H1 (cell line): ENCODE measurements at regions not wholly inside any gene's neighbourhood (a gene's known extent, or its start where the extent isn't known, plus 50 kb on each side); places are given as distances from the start of the nearest gene placed in this dataset.

Experiments
- CTCF ChIA-PET: fragments of 300-600 bp; sonication (Branson Sonifier 250); formaldehyde crosslinking; loops from one replicate; lab custom pipeline; 2021; ENCODE audit not compliant: partially characterized antibody; lab: Charles Lee
- POLR2A ChIA-PET: fragments of 300-600 bp; sonication (Branson Sonifier 250); formaldehyde crosslinking; loops from one replicate; lab custom pipeline; 2021; ENCODE audit warnings: inconsistent platforms; ENCODE audit not compliant: partially characterized antibody; lab: Charles Lee
- DNase-seq, 2 experiments: peaks; one replicate each; pipeline versions ENCODE4 v3.0.0 to v3.0.0-alpha.2; 2010 to 2022; ENCODE audit warnings: low spot score in 2 of 2, low read depth in 1 of 2, mixed read lengths in 1 of 2
- FAIRE-seq: peaks from 2 replicates; lab custom pipeline; 2011; peaks lifted over from hg19 to GRCh38; lab: Jason Lieb, UNC
- H2AFZ ChIP-seq: 2 replicates; pipeline ENCODE4 v1.8.1; 2012; ENCODE audit warnings: low read length, inconsistent platforms
- H2AK5ac ChIP-seq: 2 replicates; pipeline ENCODE4 v1.6.1; 2013; ENCODE audit warnings: low read depth, low read length
- H2BK120ac ChIP-seq: replicated peaks from 2 replicates; pipeline ENCODE3; 2013; ENCODE audit warnings: low read depth, low read length, inconsistent platforms
- H2BK12ac ChIP-seq: 2 replicates; pipeline ENCODE4 v1.6.1; 2013; ENCODE audit warnings: low read depth, low read length
- H2BK15ac ChIP-seq: 2 replicates; pipeline ENCODE4 v1.6.1; 2013; ENCODE audit warnings: low read length
- H2BK20ac ChIP-seq: 2 replicates; pipeline ENCODE4 v1.6.1; 2013; ENCODE audit warnings: low read length
- H2BK5ac ChIP-seq: 2 replicates; pipeline ENCODE4 v1.6.1; 2013; ENCODE audit warnings: low read depth, low read length
- H3K14ac ChIP-seq: 2 replicates; pipeline ENCODE4 v1.6.1; 2013; ENCODE audit warnings: inconsistent platforms; ENCODE audit not compliant: insufficient read length
- H3K18ac ChIP-seq: 2 replicates; pipeline ENCODE4 v1.6.1; 2013; ENCODE audit warnings: low read length; ENCODE audit errors: extremely low read depth
- H3K23ac ChIP-seq: 2 replicates; pipeline ENCODE4 v1.6.1; 2013; ENCODE audit warnings: inconsistent platforms; ENCODE audit not compliant: insufficient read length
- H3K23me2 ChIP-seq: 2 replicates; pipeline ENCODE4 v1.6.1; 2013; ENCODE audit warnings: low read depth, low read length
- H3K27ac ChIP-seq: 2 replicates; pipeline ENCODE4 v1.6.1; 2011; ENCODE audit warnings: low read depth, low read length, inconsistent platforms
- H3K27me3 ChIP-seq, 4 experiments: replicated peaks in 1 of 4; 1 replicate in 1 of 4; 2 replicates in 3 of 4; pipeline versions ENCODE4 v1.6.1 to v1.8.1; 2011 to 2013; ENCODE audit warnings: low read length in 3 of 4, mild to moderate bottlenecking in 3 of 4, inconsistent platforms in 2 of 4, mixed read lengths in 2 of 4, moderate library complexity in 1 of 4; ENCODE audit not compliant: control insufficient read depth in 3 of 4, insufficient read depth in 3 of 4; ENCODE audit errors: extremely low read depth in 1 of 4
- H3K36me3 ChIP-seq, 4 experiments: 2 replicates each; pipeline versions ENCODE4 v1.6.1 to v1.8.1; 2011 to 2013; ENCODE audit warnings: mild to moderate bottlenecking in 4 of 4, low read length in 3 of 4, moderate library complexity in 2 of 4, control low read depth in 1 of 4, inconsistent platforms in 1 of 4; ENCODE audit not compliant: insufficient read depth in 4 of 4, control insufficient read depth in 2 of 4
- H3K4ac ChIP-seq: replicated peaks from 2 replicates; pipeline ENCODE3; 2013; ENCODE audit warnings: low read length, low read depth, mixed read lengths, inconsistent platforms; ENCODE audit not compliant: insufficient read length
- H3K4me1 ChIP-seq, 4 experiments: replicated peaks in 1 of 4; 1 replicate in 1 of 4; 2 replicates in 3 of 4; pipeline versions ENCODE4 v1.6.1 to v1.8.1; 2011 to 2013; ENCODE audit warnings: low read length in 3 of 4, inconsistent platforms in 2 of 4, mixed read lengths in 1 of 4; ENCODE audit not compliant: insufficient read depth in 4 of 4, control insufficient read depth in 3 of 4
- H3K4me2 ChIP-seq, 2 experiments: 2 replicates each; pipeline versions ENCODE4 v1.6.1 to v1.8.1; 2011 to 2013; ENCODE audit warnings: low read depth in 2 of 2, low read length in 2 of 2, control low read depth in 1 of 2, inconsistent platforms in 1 of 2, mild to moderate bottlenecking in 1 of 2; ENCODE audit not compliant: insufficient read depth in 1 of 2
- H3K4me3 ChIP-seq, 4 experiments: fragments of 200-600, 300-600 bp in 1 of 4; sonication (generic), shearing (Covaris generic), sonication (Bioruptor Twin) in 1 of 4; 2 replicates each; pipeline versions ENCODE4 v1.5.1 to v1.8.1; 2011 to 2016; ENCODE audit warnings: low read length in 4 of 4, low read depth in 3 of 4, control low read depth in 2 of 4, inconsistent platforms in 2 of 4, mild to moderate bottlenecking in 2 of 4, mixed read lengths in 1 of 4, moderate library complexity in 1 of 4; ENCODE audit not compliant: insufficient read depth in 2 of 4; ENCODE audit errors: extremely low read depth in 1 of 4
- H3K56ac ChIP-seq: replicated peaks from 2 replicates; pipeline ENCODE3; 2013; ENCODE audit warnings: low read depth, mild to moderate bottlenecking, mixed read lengths, low read length, inconsistent platforms; ENCODE audit not compliant: insufficient read length
- H3K79me1 ChIP-seq: 2 replicates; pipeline ENCODE4 v1.6.1; 2013; ENCODE audit warnings: low read depth, low read length, control low read depth
- H3K79me2 ChIP-seq, 2 experiments: 2 replicates each; pipeline versions ENCODE4 v1.6.1 to v1.8.1; 2012 to 2013; ENCODE audit warnings: low read length in 2 of 2, mild to moderate bottlenecking in 2 of 2, inconsistent platforms in 1 of 2; ENCODE audit not compliant: insufficient read depth in 2 of 2, control insufficient read depth in 1 of 2
- H3K9ac ChIP-seq, 4 experiments: replicated peaks in 1 of 4; 1 replicate in 1 of 4; 2 replicates in 3 of 4; pipeline versions ENCODE4 v1.6.1 to v1.8.1; 2011 to 2013; ENCODE audit warnings: low read depth in 3 of 4, low read length in 3 of 4, control low read depth in 2 of 4, mild to moderate bottlenecking in 2 of 4, moderate library complexity in 2 of 4, inconsistent platforms in 1 of 4; ENCODE audit errors: extremely low read depth in 1 of 4
- H3K9me3 ChIP-seq, 2 experiments: 2 replicates each; pipeline versions ENCODE4 v1.6.1 to v1.8.1; 2012 to 2013; ENCODE audit warnings: mild to moderate bottlenecking in 2 of 2, moderate library complexity in 2 of 2, control low read depth in 1 of 2, inconsistent platforms in 1 of 2, low read depth in 1 of 2, low read length in 1 of 2, mixed read lengths in 1 of 2; ENCODE audit not compliant: insufficient read depth in 2 of 2
- H4K20me1 ChIP-seq, 2 experiments: replicated peaks in 1 of 2; 2 replicates each; pipeline versions ENCODE3 to v1.8.1; 2011 to 2013; ENCODE audit warnings: inconsistent platforms in 2 of 2, low read length in 2 of 2, mild to moderate bottlenecking in 1 of 2; ENCODE audit not compliant: insufficient read depth in 2 of 2, control insufficient read depth in 1 of 2
- H4K5ac ChIP-seq: 2 replicates; pipeline ENCODE4 v1.6.1; 2013; ENCODE audit warnings: low read length, low read depth, mixed read lengths, inconsistent platforms; ENCODE audit not compliant: insufficient read length
- H4K8ac ChIP-seq: 2 replicates; pipeline ENCODE4 v1.8.0; 2013; ENCODE audit warnings: mild to moderate bottlenecking, moderate library complexity, low read length, inconsistent platforms; ENCODE audit not compliant: insufficient read depth; ENCODE audit errors: extremely low read depth
- H4K91ac ChIP-seq: replicated peaks from 2 replicates; pipeline ENCODE3; 2013; ENCODE audit warnings: low read length, mixed read lengths, inconsistent platforms; ENCODE audit not compliant: insufficient read length
- EGR1 ChIP-seq: IDR thresholded peaks from 2 replicates; pipeline ENCODE4 v1.6.1; 2011; ENCODE audit warnings: low read depth, low read length, borderline replicate concordance
- WGBS, 2 experiments: shearing (Covaris generic) in 1 of 2; methylation state at CpG; one replicate each; pipeline versions ENCODE4 v1.1.6 to v1.1.7; 2013 to 2015; ENCODE audit warnings: low lambda C conversion rate in 2 of 2, mixed read lengths in 2 of 2, inconsistent platforms in 1 of 2, low coverage in 1 of 2, missing lambda C conversion rate in 1 of 2; ENCODE audit not compliant: insufficient replicate concordance in 2 of 2, insufficient coverage in 1 of 2, insufficient read length in 1 of 2; ENCODE audit errors: extremely low coverage in 1 of 2, missing lambda C conversion rate in 1 of 2; 5-methylcytosine and 5-hydroxymethylcytosine counted together

GRCh38 chr15:59798605-59798917 lies 109.4 kb upstream of the BNIP2 start:
- no peaks in the 10 kb centered on the region for H3K36me3 ChIP-seq
- peaks cover 0 to 4% (median 0%) of the 10 kb centered on the region in 4 experiments; a peak in 2 of 7 replicates for H3K4me1 ChIP-seq
- H3K23ac ChIP-seq = no peak overlapping the region
- no peak overlapping the region for H3K4me2 ChIP-seq
- no peak for FAIRE-seq
- no peak overlapping the region for H2AFZ ChIP-seq
- H3K4me3 ChIP-seq = no peak overlapping the region
- no peak overlapping the region for H3K27ac ChIP-seq
- H2BK120ac ChIP-seq = no peak overlapping the region
- POLR2A ChIA-PET = interaction anchor here (0.7 kb wide), 1 partner anchor 13 kb away, joined by 3 read pairs; no protein-coding TSS in a partner anchor
- no peak overlapping the region for H3K14ac ChIP-seq
- H2BK12ac ChIP-seq = no peak overlapping the region
- no peak overlapping the region for H2AK5ac ChIP-seq
- no peak for DNase-seq
- 0 out of 2 replicates have a peak, but pooled peaks cover 2% of the 10 kb centered on the region for H3K23me2 ChIP-seq
- H3K18ac ChIP-seq = no peak overlapping the region
- H3K79me2 ChIP-seq = no peaks in the 10 kb centered on the region
- no peaks in the 10 kb centered on the region for H4K20me1 ChIP-seq
- no peak overlapping the region for H4K91ac ChIP-seq
- no peak overlapping the region for H4K5ac ChIP-seq
- 57% methylated on average over 5 of the region's 5 CpGs; no CpG with 5 or more reads in 1 of the 2 experiments for WGBS, 2 experiments
- no peak overlapping the region for H3K4ac ChIP-seq
- no peaks in the 10 kb centered on the region for H3K9me3 ChIP-seq
- no peak for TF ChIP-seq EGR1
- H4K8ac ChIP-seq = no peak overlapping the region
- no peak overlapping the region for H3K56ac ChIP-seq
- CTCF ChIA-PET = interaction anchor here (0.5 to 1.1 kb wide), 3 partner anchors 20 to 107 kb away, joined by 3 to 4 read pairs (median 3); no protein-coding TSS in a partner anchor
- H3K27me3 ChIP-seq = no peaks in the 10 kb centered on the region
- H2BK15ac ChIP-seq = no peak overlapping the region
- no peak overlapping the region for H2BK5ac ChIP-seq
- no peaks in the 10 kb centered on the region for H3K79me1 ChIP-seq
- H2BK20ac ChIP-seq = no peak overlapping the region
- H3K9ac ChIP-seq = no peak overlapping the region
